HCT116 (cell line): ENCODE measurements at regions not wholly inside any gene's neighbourhood (a gene's known extent, or its start where the extent isn't known, plus 50 kb on each side); places are given as distances from the start of the nearest gene placed in this dataset.

Experiments used
- ATAC-seq: fragments of 200-7000 bp; cut with Tn5 transposase; 2 replicates; pipeline ENCODE4 v1.9.1; 2020; ENCODE audit warnings: mild to moderate bottlenecking, moderate library complexity
- BruUV-seq: library from RNA; stranded (reverse); fragments of 400-500 nt; replicated peaks from 2 replicates; lab custom pipeline; 2021; lab: Mats Ljungman, UMichigan
- CTCF ChIA-PET: fragments of 300-600 bp; sonication (Branson Sonifier 250); formaldehyde crosslinking; loops from one replicate; lab custom pipeline; 2021; ENCODE audit warnings: antibody characterized with exemption; lab: Charles Lee
- POLR2A ChIA-PET: fragments of 300-600, 350-600 bp; sonication (Branson Sonifier 250); formaldehyde crosslinking; loops from one replicate; lab custom pipeline; 2021; ENCODE audit warnings: antibody characterized with exemption; lab: Charles Lee
- RAD21 ChIA-PET, 2 experiments: fragments of 300-600 bp; sonication (Branson Sonifier 250); formaldehyde crosslinking; loops; one replicate each; lab custom pipeline; 2023; ENCODE audit warnings: low total read pairs in 2 of 2; ENCODE audit not compliant: uncharacterized antibody in 2 of 2, unreplicated experiment in 2 of 2, low non-redundant PET in 1 of 2; lab: Charles Lee
- DNase-seq: peaks from one replicate; pipeline ENCODE4 v3.0.0-alpha.2; 2010; ENCODE audit warnings: low read depth, low spot score
- H2AFZ ChIP-seq: fragments of 200-600 bp; shearing (Covaris generic), sonication (generic); 2 replicates; pipeline ENCODE4 v1.6.1; 2017; ENCODE audit warnings: low read depth, mixed run types, mixed read lengths, antibody characterized with exemption, low read length; ENCODE audit not compliant: poor library complexity, severe bottlenecking
- H3K27ac ChIP-seq: 2 replicates; pipeline ENCODE4 v1.5.1; 2012; ENCODE audit warnings: low read depth, low read length
- H3K27me3 ChIP-seq: fragments of 200-600 bp; sonication (generic); 2 replicates; pipeline ENCODE4 v1.6.1; 2016; ENCODE audit warnings: mixed run types, low read length, mixed read lengths; ENCODE audit not compliant: insufficient read depth
- H3K36me3 ChIP-seq, 2 experiments: fragments of 200-500 bp in 1 of 2; fragments of 200-600 bp in 1 of 2; sonication (Bioruptor generic) in 1 of 2; sonication (generic) in 1 of 2; 2 replicates each; pipeline versions ENCODE4 v1.5.1 to v1.6.1; 2014 to 2016; ENCODE audit warnings: low read length in 2 of 2, inconsistent platforms in 1 of 2, mixed read lengths in 1 of 2, mixed run types in 1 of 2; ENCODE audit not compliant: insufficient read depth in 2 of 2, control insufficient read depth in 1 of 2
- H3K4me1 ChIP-seq, 2 experiments: fragments of 200-600 bp in 1 of 2; sonication (generic) in 1 of 2; 2 replicates each; pipeline versions ENCODE4 v1.5.1 to v1.6.1; 2012 to 2017; ENCODE audit warnings: low read length in 2 of 2, inconsistent platforms in 1 of 2, mild to moderate bottlenecking in 1 of 2, mixed read lengths in 1 of 2, mixed run types in 1 of 2, moderate library complexity in 1 of 2; ENCODE audit not compliant: insufficient read depth in 2 of 2, control insufficient read depth in 1 of 2
- H3K4me2 ChIP-seq: fragments of 200-600 bp; sonication (generic); 2 replicates; pipeline ENCODE4 v1.6.1; 2017; ENCODE audit warnings: mixed run types, low read length, mixed read lengths
- H3K4me3 ChIP-seq, 2 experiments: fragments of 200-600 bp in 1 of 2; sonication (generic) in 1 of 2; replicated peaks in 1 of 2; 2 replicates each; pipeline ENCODE4 v1.5.1; 2011 to 2016; ENCODE audit warnings: low read length in 2 of 2, control low read depth in 1 of 2, low read depth in 1 of 2, mild to moderate bottlenecking in 1 of 2, mixed read lengths in 1 of 2, mixed run types in 1 of 2
- H3K79me2 ChIP-seq: fragments of 200-600 bp; sonication (generic); 2 replicates; pipeline ENCODE4 v1.6.1; 2017; ENCODE audit warnings: mild to moderate bottlenecking, mixed run types, low read length, moderate library complexity, mixed read lengths; ENCODE audit not compliant: insufficient read depth
- H3K9ac ChIP-seq: fragments of 200-600 bp; sonication (generic); 2 replicates; pipeline ENCODE4 v1.6.1; 2016; ENCODE audit warnings: low read length, mixed read lengths
- H3K9me2 ChIP-seq: fragments of 200-600 bp; sonication (generic), shearing (Covaris generic); 2 replicates; pipeline ENCODE4 v1.6.1; 2017; ENCODE audit warnings: mixed run types, mild to moderate bottlenecking, moderate library complexity; ENCODE audit not compliant: insufficient read depth
- H3K9me3 ChIP-seq, 2 experiments: fragments of 200-500 bp in 1 of 2; fragments of 200-600 bp in 1 of 2; sonication (Bioruptor generic) in 1 of 2; sonication (generic) in 1 of 2; 2 replicates each; pipeline ENCODE4 v1.6.1; 2014 to 2017; ENCODE audit warnings: low read length in 2 of 2, mixed read lengths in 2 of 2, inconsistent platforms in 1 of 2, low read depth in 1 of 2, mild to moderate bottlenecking in 1 of 2, mixed run types in 1 of 2, moderate library complexity in 1 of 2; ENCODE audit not compliant: control insufficient read depth in 1 of 2, insufficient read depth in 1 of 2
- H4K20me1 ChIP-seq: fragments of 200-600 bp; sonication (generic), shearing (Covaris generic); 2 replicates; pipeline ENCODE4 v1.6.1; 2017; ENCODE audit warnings: mixed run types, mild to moderate bottlenecking, moderate library complexity; ENCODE audit not compliant: insufficient read depth
- CBX3 ChIP-seq: IDR thresholded peaks from 2 replicates; pipeline ENCODE4 v1.6.1; 2012; ENCODE audit warnings: low read depth
- CEBPB ChIP-seq: IDR thresholded peaks from 2 replicates; pipeline ENCODE4 v1.6.1; 2012; ENCODE audit warnings: low read depth
- EGR1 ChIP-seq: IDR thresholded peaks from 2 replicates; pipeline ENCODE4 v1.6.1; 2012; ENCODE audit warnings: low read depth
- ELF1 ChIP-seq: IDR thresholded peaks from 2 replicates; pipeline ENCODE4 v1.6.1; 2012; ENCODE audit warnings: low read depth, borderline replicate concordance
- EZH2phosphoT487 ChIP-seq: fragments of 200-600 bp; IDR thresholded peaks from 2 replicates; pipeline ENCODE4 v1.6.1; 2018; ENCODE audit warnings: antibody characterized with exemption, borderline replicate concordance
- FOSL1 ChIP-seq: IDR thresholded peaks from 2 replicates; pipeline ENCODE4 v1.6.1; 2012; ENCODE audit warnings: low read depth
- JUND ChIP-seq: IDR thresholded peaks from 2 replicates; pipeline ENCODE4 v1.6.1; 2012
- MAX ChIP-seq: IDR thresholded peaks from 2 replicates; pipeline ENCODE4 v1.6.1; 2012
- POLR2A ChIP-seq: IDR thresholded peaks from 2 replicates; pipeline ENCODE4 v1.7.0; 2011; ENCODE audit warnings: borderline replicate concordance; ENCODE audit not compliant: insufficient read depth, insufficient read length; ENCODE audit errors: extremely low read depth
- RAD21 ChIP-seq: IDR thresholded peaks from 2 replicates; pipeline ENCODE4 v1.6.1; 2012; ENCODE audit warnings: low read depth, mild to moderate bottlenecking
- REST ChIP-seq: IDR thresholded peaks from 2 replicates; pipeline ENCODE4 v1.6.1; 2012; ENCODE audit warnings: low read depth
- SIN3A ChIP-seq: IDR thresholded peaks from 2 replicates; pipeline ENCODE4 v1.6.1; 2012; ENCODE audit warnings: low read depth
- SRF ChIP-seq: IDR thresholded peaks from 2 replicates; pipeline ENCODE4 v1.6.1; 2012; ENCODE audit warnings: low read depth
- YY1 ChIP-seq: IDR thresholded peaks from 2 replicates; pipeline ENCODE4 v1.6.1; 2011; ENCODE audit warnings: low read length, low read depth, moderate library complexity, mild to moderate bottlenecking; ENCODE audit not compliant: insufficient replicate concordance; ENCODE audit errors: extremely low read depth
- ZFX ChIP-seq: fragments of 450-650 bp; IDR thresholded peaks from 2 replicates; pipeline ENCODE4 v1.6.1; 2017
- intact Hi-C: fragments of 100-400 bp; cut with micrococcal nuclease; formaldehyde crosslinking; loops from 2 replicates; pipeline ENCODE4 v1.10.0; 2022

GRCh38 chr13:59364641-59365085 lies 799.1 kb downstream of the DIAPH3 start:
- ChIA-PET RAD21 (no interaction called here), POLR2A (no interaction called here), CTCF (no interaction called here)
- Histone ChIP-seq H3K4me2 (no peak overlapping the region), H3K4me1 (no peaks in the 10 kb centered on the region), H3K9me2 (no peaks in the 10 kb centered on the region), H3K4me3 (no peak overlapping the region), H3K79me2 (no peaks in the 10 kb centered on the region), H2AFZ (no peak overlapping the region), H3K36me3 (no peaks in the 10 kb centered on the region), H4K20me1 (no peaks in the 10 kb centered on the region), H3K9me3 (no peaks in the 10 kb centered on the region), H3K27ac (no peak overlapping the region), H3K9ac (no peak overlapping the region), H3K27me3 (no peaks in the 10 kb centered on the region)
- intact Hi-C loops, result no loop called here
- DNase-seq (no peak), ATAC-seq (no peak)
- BruUV-seq, result no TSS peak
- no peak for TF ChIP-seq RAD21
- no peak for TF ChIP-seq REST
- no peak for TF ChIP-seq SRF
- TF ChIP-seq FOSL1, result no peak
- TF ChIP-seq YY1, result no peak
- no peak for TF ChIP-seq SIN3A
- TF ChIP-seq POLR2A, result no peak
- no peak for TF ChIP-seq EZH2phosphoT487
- no peak for TF ChIP-seq CBX3
- no peak for TF ChIP-seq CEBPB
- TF ChIP-seq EGR1, result no peak
- no peak for TF ChIP-seq JUND
- TF ChIP-seq ELF1, result no peak
- TF ChIP-seq MAX, result no peak
- no peak for TF ChIP-seq ZFX
